Kidney tubule cell (primary cell): ENCODE measurements at regions not wholly inside any gene's neighbourhood (a gene's known extent, or its start where the extent isn't known, plus 50 kb on each side); places are given as distances from the start of the nearest gene placed in this dataset.
A peak's percentile ranks its signal among the peaks of the same experiment; 100 is the strongest.
"Not testable (repeated sequence)": the region's sequence is repeated elsewhere in the genome, so short reads cannot be mapped to it uniquely, and the experiment has no call there.

Experiments used
- DNase-seq: peaks from one replicate; pipeline ENCODE4 v3.0.0-alpha.2; 2018; ENCODE audit warnings: low spot score

DNA sequence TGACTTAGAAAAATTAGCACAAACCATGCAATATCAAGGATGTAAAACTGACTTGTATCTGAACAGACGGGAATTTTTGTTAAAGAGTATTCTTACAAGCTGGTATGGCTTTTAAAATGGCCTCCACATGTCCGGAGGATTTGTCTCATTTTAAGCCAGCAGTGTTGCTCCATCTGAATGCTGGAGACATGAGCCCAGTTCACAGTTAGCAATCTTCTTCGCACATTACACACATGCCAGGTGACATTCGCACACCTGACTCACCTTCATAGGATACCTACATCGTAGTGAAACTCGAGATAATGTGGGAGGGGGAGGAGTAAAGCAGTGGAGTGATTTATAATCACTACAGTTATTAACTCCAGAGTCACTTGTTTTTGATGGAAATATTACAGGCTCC lies 231.8 kb upstream of the RBBP8 start:
- DNase-seq = no peak

DNA sequence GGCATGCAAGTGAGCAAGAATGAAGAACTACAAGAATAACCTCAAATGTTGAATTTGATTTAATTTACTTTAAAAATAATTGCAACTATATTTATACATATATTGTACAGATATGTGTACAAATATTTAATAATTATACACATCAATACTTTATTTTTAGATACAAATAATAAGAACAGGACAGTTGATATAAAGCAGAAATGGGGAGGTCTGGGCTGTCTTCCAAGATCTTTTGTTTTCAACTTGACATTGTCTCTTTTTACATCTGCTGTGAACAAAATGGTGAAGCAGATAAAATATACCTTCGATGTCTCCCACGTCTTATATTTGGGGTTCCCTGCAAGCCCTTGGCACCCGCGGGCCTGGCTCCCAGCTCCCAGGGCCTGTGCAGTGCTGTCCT lies 231.3 kb upstream of the RBBP8 start:
- no peak for DNase-seq

DNA sequence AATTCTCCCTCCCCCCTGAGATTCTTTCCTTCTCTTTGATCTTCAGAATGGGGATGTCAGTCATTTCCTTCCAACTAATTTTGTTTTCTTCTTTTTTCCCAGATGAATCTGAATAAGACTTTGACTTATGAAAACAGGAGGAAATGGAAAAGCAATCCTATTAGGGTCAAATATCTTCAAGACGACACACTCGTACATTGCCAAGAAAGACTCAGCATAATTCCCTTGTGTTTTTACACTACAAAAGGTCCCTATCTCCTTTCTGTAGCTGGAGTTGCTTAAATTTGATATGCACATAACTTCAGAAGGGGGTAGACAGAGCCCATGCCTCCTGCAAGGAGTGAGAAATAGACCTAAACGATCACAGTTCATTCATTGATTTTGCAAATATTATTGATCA lies 230.3 kb upstream of the RBBP8 start:
- DNase-seq = no peak

DNA sequence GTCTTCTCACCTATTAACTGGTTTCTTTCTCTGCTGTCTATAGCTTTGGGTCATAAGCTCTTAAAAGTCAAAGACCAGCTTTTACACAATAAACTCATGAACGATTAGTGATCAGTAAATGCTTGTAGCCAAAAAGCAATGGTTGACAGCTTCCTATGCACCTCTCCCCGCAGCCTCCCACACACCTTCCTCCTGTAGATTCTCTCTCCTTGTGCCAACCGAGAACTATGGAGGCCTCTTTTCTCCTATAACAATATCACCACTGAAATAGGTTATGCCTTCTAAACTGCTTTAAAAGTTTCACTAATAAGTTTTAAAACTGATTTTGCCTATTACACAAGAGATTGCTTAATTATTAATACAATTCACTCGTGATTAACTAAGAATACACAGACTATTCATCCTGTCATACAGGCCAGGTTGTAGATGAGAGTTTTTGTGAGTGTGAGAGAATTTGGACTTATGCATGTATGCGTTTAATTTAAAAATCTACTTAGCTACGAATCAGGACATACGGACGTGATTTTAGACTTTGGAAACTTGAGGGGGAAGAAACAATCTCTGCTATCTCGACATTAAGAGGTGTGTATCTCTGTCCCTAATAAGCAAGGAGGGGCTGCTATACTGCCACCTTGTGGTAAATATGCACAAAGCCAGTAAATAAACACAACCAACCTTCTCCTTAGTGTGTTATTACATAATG lies 229.1 kb upstream of the RBBP8 start:
- DNase-seq = peak; percentile 64

DNA sequence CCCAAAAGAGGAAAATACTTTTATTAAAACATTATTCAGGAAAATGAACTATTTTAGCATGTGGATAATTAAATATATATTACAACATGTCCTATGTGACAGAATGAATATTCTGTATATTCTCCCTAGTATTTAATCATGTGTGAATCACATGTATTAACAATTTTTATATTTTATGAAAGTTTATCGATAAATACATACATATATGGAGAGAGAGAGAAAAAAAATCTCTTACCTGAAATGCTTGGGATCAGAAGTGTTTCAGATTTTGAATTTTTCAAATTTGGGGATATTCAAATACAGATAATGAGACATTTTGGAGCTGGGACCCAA lies 228.6 kb upstream of the RBBP8 start:
- DNase-seq = no peak

DNA sequence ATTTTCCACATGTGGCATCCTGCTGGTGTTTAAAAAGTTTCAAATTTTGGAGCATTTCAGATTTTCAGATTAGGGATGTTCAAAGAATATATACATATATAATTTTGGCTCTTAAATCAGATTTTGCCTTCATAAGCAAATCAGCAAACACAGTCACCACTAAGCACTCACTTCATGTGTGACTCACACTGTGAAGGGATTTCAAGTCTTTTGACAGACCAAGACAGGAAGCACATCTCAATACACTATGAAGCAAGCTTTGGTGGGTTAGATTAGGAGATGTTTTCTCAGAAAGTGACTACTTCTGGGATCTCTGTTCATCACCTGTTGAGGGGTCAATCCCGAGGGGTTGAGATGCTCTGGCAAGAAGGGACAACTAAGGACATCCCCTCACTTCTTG lies 227.8 kb upstream of the RBBP8 start:
- peak; percentile 78 for DNase-seq

DNA sequence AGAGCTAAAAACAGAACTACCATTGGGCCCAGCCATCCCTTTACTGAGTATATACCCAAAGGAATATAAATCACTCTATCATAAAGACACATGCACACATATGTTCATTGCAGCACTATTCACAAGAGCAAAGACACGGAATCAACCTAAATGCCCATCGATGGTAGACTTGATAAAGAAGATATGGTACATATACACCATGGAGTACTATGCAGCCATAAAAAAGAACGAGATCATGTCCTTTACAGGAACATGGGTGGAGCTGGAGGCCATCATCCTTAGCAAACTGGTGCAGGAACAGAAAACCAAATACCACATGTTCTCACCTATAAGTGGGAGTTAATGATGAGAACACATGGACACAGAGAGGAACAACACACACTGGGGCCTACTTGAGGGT lies 227.1 kb upstream of the RBBP8 start:
- DNase-seq = not testable (repeated sequence)

DNA sequence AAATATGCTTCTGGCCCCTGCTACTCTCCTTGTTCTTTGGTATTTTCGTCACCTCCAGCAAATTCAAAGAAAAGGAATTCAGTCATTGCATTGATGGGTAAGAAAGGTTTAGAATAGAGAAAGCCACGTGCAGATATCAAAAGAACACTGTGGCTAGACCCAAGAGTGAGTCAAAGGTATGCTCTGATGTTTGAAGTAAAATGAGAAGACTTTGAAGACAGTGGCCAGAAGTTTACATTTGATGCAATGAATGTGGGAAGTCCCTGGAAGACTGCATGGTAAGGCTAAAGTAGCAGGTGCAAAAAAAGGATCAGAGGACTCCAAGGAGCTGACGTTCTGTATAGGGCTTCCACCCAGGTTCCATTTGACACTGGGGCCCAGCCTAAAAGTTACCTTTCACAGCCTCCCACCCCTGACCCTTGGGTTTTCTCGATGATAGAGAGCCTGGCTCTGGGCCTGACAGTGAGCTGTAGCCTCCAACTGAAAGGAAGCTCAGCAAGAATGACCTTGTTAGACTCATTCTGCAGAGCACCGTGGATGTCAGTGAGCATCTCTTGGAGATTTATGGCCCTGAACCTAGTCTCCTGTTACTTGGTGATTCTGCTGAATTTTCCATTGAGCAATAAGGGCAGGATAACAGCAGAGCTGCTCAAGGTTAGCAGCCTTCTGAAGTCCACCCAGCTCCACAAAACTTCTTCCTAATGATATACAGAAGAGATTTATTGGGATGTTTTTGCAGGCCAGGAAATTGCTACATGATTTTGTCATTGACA lies 223.7 kb upstream of the RBBP8 start:
- DNase-seq = peak; percentile 23

DNA sequence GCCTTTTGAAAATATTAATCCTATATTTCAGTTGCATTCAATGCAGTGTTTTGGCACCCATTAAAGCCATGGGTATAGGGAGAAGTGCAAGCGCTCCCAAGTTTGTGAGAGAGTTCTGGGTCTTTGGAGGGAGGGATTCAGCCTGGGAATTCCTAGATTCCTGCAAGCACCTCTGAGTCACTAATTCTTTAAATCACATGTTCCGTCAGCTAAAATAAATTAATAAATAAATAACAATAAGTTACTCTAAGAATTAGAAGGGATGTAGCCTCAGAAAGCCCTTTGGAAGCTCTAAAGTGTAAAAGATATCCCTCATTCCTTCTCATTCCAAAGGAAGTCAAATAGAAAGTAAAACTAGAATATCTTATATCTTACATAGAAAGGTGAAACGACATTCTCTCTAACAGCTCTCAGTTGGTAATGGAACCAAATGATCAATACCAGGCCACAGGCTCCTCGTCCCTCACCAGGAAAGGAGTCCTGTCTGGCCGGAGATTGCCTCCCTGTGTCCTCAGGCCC lies 222.4 kb upstream of the RBBP8 start:
- DNase-seq = peak; percentile 46

DNA sequence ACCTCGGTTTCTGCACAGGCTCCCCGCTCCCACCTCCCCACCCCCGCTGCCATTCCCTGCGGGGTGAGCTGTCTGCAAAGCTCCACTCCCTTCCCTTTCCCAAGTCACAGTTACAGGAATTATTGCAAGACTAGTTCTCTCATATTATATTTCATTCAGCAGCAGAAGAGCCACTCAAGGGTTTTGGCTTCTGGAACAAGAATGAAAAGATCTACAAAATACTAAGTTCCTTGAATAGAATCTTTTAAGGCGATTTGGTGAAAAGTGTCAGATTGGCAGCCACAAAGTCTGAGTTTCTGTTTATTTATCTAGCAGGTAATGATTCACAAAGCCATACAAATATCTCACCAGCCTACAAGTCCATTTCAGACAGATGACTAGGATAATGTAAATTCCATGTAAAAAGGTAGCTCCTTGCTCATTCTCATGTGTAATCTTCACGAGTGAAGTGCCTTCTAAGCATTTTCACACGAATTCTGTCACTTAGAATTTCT lies 221.9 kb upstream of the RBBP8 start:
- DNase-seq = peak; percentile 84

DNA sequence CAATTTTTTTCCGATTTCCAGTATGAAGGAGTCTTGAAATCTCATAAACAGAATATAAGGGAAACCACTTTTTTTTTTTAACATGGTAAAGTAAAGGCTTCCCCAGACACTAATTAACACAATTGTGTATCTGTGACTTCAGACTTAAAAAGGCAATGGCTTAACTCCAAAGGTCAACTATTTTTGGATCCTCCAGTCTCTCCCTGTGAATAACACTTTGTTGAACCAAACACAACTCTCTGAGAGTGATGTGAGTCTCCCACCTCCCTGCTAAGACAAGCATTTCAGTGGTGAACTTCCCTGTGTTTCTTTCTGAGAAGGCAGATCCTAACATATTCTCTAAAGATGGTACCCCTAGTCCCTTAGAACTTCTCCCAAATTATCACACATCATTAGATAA lies 219.6 kb upstream of the RBBP8 start:
- DNase-seq = no peak

DNA sequence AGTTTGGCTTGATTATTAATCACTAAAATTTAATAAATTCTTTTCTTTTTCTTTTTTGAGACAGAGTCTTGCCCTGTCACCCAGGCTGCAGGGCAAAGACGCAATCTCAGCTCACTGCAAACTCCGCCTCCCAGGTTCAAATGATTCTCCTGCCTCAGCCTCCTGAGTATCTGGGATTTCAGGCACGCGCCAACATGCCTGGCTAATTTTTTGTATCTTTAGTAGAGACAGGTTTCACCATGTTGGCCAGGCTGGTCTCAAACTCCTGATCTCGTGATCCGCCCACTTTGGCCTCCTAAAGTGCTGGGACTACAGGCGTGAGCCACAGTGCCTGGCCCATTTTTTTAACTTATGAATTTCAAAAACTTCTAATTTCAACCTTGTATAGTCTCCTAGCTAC lies 215.6 kb upstream of the RBBP8 start:
- not testable (repeated sequence) for DNase-seq

DNA sequence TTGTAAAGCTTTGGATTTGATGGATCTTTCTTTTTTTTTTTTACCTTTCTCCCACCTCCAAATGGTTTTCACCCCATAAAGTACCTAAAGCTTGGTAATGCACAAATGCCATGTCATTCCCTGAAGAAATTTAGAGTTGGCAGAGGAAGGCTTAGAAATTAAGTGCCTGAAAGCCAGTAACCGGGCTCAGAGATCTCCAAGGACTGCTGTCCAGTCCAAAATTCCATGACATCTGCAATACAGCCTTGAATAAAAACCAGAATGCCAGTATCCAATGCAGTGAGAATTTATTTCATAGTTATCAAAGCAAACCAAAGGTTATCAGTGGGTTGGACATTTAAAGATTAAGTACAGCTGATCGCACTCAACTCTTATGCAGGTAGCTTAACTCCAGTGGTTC lies 209.9 kb upstream of the RBBP8 start:
- DNase-seq = no peak

DNA sequence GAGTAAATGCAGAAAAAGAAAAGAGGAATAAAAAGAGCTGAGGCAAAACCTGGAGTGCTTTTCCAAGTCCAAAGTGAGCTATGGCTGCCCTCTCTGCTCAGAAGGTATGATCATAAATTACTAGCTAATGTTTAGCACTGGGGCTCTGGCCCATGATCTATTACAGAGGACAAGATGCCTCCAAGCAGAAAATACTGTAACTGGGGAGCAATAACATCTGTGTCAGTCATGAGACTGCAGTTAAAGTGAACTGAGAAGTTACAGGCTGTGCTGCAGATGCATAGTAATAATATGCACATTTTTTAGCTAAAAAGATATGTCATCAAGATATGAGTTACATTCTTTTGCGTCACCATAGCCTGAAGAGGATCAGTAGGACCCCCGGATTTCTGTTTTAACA lies 209.4 kb upstream of the RBBP8 start:
- no peak for DNase-seq

DNA sequence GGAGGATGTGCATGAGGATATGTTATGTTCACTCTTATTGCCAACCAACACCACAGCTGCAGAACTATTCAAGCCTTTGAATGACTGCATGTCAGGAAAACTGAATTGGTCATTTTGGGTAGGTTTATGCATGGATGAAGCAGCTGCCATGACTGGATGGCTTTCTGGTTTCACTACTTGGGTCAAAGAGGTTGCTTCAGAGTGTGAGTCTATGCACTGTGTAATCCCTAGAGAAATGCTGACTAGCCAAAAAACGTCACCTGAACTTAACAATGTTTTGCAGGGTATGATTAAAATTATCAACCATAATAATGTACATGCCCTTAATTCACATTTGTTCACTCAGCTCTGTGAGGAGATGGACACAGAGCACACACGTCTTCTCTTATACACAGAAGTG lies 206.7 kb upstream of the RBBP8 start:
- peak; percentile 21 for DNase-seq

DNA sequence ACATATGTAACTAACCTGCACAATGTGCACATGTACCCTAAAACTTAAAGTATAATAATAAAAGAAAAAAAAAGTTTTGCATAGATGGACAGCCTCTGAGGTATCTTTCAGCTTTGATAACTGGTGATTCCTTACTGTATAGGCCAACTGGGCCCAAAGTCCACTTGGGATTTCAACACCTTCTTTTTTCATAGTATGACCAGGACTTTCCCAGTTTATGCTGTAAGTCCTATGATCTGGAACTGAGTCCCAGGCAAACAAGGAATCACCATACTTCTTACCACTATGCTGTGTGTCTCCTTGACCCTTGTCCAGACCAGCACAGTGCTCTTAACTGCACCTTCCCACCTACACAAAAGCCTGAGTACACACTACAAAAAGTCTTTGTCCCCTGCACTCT lies 205.1 kb upstream of the RBBP8 start:
- DNase-seq = no peak

DNA sequence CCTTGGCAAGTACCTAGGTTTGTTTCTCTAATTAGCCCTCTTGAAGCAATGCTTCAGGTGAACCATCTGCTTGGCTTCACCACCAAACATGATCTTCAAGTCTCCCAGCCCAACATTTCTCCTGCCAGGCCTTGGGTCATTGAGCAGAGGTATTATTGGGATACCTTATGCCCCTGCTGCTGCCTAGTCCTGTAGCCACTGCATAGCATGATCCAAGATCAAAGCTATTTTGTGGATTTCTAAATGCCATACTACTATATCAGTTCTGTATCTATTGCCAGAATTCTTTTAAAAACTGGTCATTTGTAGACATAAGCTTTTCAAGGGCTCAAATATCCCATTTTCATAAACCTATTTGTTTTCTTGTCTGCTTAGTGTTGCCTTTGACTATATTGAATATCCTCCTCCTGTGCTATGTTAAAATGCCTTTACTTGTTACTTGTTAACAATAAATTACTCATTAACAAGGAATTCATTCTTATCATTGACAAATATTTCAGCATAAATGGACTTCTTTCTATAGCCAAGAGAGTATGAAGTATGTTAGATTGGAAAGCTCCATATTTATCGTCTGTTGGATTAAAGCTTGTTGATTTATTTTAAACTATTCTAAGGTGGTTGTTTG lies 204.5 kb upstream of the RBBP8 start:
- DNase-seq = no peak

DNA sequence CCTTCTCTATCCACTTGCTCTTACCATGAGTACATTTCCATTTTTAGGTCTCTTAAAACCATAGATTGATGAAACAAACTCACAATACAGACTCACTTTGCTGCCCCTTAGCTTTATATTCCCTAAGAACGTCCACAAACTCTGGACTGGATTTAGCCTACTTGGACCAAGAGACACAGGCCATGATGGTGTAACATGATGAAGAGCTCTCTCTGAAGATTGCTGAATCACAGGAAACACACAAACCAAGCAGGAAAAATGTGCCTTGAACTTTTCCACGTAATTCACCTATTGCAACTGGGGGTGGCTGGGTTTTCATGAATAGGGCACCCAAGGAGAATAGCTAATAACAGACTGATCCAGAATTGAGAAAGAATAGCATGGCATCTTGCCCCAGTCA lies 201.7 kb upstream of the RBBP8 start:
- DNase-seq = no peak

DNA sequence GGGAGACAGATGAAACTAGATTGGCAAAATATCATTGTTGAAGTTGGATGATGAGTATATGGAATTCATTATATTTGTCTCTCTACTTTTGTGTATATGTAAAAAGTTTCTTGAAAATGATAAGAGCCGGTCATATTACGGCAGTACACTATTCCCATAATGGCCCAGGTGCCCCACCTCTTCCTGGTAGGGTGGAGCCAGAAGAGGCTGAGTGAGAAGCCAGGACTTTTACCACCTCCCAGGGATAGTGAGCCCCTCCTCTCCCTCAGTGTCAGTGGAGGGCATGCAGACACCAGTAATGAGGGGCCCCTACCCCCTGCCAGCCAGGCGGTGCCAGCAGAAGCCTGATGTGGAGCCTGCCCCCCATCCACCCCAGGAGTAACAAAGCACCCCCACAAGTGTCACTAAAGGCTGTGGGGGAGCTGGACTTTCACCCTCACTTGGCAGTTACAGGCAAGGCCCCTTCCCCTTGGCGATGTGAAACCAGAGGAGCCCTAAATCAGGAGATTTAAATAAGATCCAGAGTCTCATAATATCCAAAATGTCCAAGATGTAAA lies 198.9 kb upstream of the RBBP8 start:
- DNase-seq = no peak

DNA sequence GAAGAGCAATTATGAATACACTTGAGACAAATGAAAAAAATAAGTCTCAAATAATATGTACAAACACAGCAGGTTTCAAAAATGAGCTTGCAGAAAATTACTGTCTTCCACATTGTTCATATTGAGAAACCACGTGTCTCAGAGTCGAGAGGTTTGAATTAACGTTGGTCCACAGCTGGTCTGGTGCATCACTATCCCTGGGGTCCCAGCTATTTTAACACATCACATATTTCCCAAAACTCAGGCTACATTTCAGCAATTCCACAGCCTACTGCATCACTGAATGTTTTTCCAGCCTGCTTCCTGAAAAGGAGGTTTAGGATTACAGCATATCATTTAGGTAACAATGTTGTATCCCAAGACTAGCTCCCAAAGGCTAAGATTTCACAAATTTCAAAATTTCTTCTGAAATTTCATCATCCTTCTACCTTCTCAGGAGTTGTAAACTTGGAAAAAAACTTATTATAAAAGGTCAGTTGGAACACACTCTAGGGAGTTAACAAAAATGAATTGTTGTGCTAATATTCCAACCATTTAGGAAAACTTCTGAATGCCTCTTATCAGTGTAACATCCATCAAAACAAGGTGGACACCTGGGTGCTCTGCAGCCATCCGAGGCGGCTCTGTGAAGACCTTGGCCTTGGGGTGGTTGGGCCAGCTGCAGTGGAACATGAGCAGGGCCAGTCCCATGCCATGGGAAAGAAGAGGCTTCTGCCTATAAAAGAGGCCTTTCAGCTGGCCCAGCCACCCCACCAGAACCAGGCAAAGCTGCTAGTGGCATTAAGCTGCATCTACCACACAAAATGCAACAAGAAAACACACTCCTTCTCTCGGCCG lies 198.1 kb upstream of the RBBP8 start:
- DNase-seq = no peak

DNA sequence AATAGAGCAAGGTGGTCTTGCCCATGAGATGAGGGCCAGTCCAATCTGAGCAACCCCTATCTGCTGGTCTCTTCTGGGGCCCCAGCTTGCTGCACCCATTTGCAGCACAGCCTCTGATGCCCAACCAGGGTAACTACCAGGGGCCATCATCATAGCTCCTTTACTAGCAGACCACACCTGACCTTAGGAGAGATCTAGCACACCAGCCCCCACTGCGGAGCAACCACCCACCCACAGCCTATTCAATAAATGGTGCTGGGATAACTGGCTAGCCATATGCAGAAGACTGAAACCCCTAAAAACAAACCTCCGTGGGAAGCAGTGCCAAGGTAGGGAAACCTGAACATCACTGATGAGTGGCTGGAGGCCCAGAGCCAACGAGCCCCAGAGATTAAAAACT lies 196.1 kb upstream of the RBBP8 start:
- DNase-seq = no peak
